Tibial nerve (tissue), 4 donors: ENCODE measurements at regions not wholly inside any gene's neighbourhood (a gene's known extent, or its start where the extent isn't known, plus 50 kb on each side); places are given as distances from the start of the nearest gene placed in this dataset.

Experiments used
- DNase-seq, 2 donors: peaks; one replicate each; pipeline ENCODE4 v3.0.0-alpha.2; 2019; ENCODE audit warnings: low spot score in 2 of 2
- H3K27ac ChIP-seq, 4 donors: fragments of 200-600 bp; sonication (generic) in 3 of 4; one replicate each; pipeline ENCODE4 v1.5.1; 2017 to 2019; ENCODE audit warnings: mild to moderate bottlenecking in 1 of 4
- H3K27me3 ChIP-seq, 2 donors: fragments of 200-600 bp; sonication (generic) in 1 of 2; one replicate each; pipeline versions ENCODE4 v1.5.1 to v1.6.0; 2017 to 2019
- H3K36me3 ChIP-seq, 3 donors: fragments of 200-600 bp; sonication (generic); one replicate each; pipeline ENCODE4 v1.5.1; 2018 to 2019
- H3K4me1 ChIP-seq, 4 donors: fragments of 200-600 bp; sonication (generic) in 3 of 4; one replicate each; pipeline ENCODE4 v1.5.1; 2017 to 2019
- H3K4me3 ChIP-seq, 4 donors: fragments of 200-600 bp; sonication (generic) in 3 of 4; one replicate each; pipeline ENCODE4 v1.5.1; 2017 to 2019; ENCODE audit warnings: mild to moderate bottlenecking in 1 of 4, moderate library complexity in 1 of 4
- H3K9me3 ChIP-seq, 4 donors: fragments of 200-600 bp; sonication (generic) in 3 of 4; one replicate each; pipeline ENCODE4 v1.5.1; 2017 to 2019
- CTCF ChIP-seq, 5 experiments: fragments of 200-600 bp in 3 of 5; fragments of 450-650 bp in 2 of 5; sonication (generic) in 3 of 5; IDR thresholded peaks; one replicate each; pipeline ENCODE4 v1.5.1; 2016 to 2019; ENCODE audit warnings: antibody characterized with exemption in 5 of 5, mild to moderate bottlenecking in 3 of 5, moderate library complexity in 2 of 5
- EP300 ChIP-seq, 2 donors: sonication (generic); formaldehyde crosslinking; IDR thresholded peaks; one replicate each; pipeline ENCODE4 v1.6.1; 2017; ENCODE audit warnings: antibody characterized with exemption in 2 of 2, mild to moderate bottlenecking in 1 of 2
- POLR2A ChIP-seq, 2 donors: fragments of 450-650 bp; IDR thresholded peaks; one replicate each; pipeline ENCODE4 v1.6.1; 2017; ENCODE audit warnings: antibody characterized with exemption in 2 of 2, mild to moderate bottlenecking in 2 of 2, moderate library complexity in 2 of 2
- WGBS, 2 donors: methylation state at CpG; one replicate each; pipeline ENCODE4 v1.1.5; 2018; 5-methylcytosine and 5-hydroxymethylcytosine counted together

- no peaks in the 10 kb centered on the region for H3K27me3 ChIP-seq
- H3K9me3 ChIP-seq, result peaks cover 0 to 8% (median 0%) of the 10 kb centered on the region in 4 donors
- no peak for DNase-seq
- no peak overlapping the region for H3K27ac ChIP-seq
- H3K4me3 ChIP-seq, result no peak overlapping the region
- 90 to 93% methylated on average over 1 of the region's 1 CpG for WGBS, 2 donors
- H3K36me3 ChIP-seq, result no peaks in the 10 kb centered on the region
- TF ChIP-seq EP300 (IDR thresholded peaks at IDR 0.05) (no peak), CTCF (IDR thresholded peaks at IDR 0.05) (no peak), POLR2A (IDR thresholded peaks at IDR 0.05) (no peak)
- H3K4me1 ChIP-seq, result no peaks in the 10 kb centered on the region
Observed at GRCh38 chr7:34281260-34281659, 375.9 kb downstream of the BMPER start.

- WGBS, 2 donors, result 6 to 10% methylated on average over 1 of the region's 1 CpG
Observed at GRCh38 chr7:34282271-34282670, 375.7 kb upstream of the NPSR1 start.

GRCh38 chr7:34296663-34297062 lies 361.4 kb upstream of the NPSR1 start:
- WGBS, 2 donors, result 65 to 67% methylated on average over 1 of the region's 1 CpG
- Histone ChIP-seq H3K9me3 (no peaks in the 10 kb centered on the region), H3K4me3 (no peak overlapping the region), H3K27ac (no peak overlapping the region), H3K36me3 (no peaks in the 10 kb centered on the region), H3K4me1 (no peaks in the 10 kb centered on the region), H3K27me3 (no peaks in the 10 kb centered on the region)
- DNase-seq, result no peak
- TF ChIP-seq CTCF (IDR thresholded peaks at IDR 0.05) (no peak), POLR2A (IDR thresholded peaks at IDR 0.05) (no peak), EP300 (IDR thresholded peaks at IDR 0.05) (no peak)

More at GRCh38 chr7:34282271-34282670, 375.7 kb upstream of the NPSR1 start:
- Histone ChIP-seq H3K4me1 (no peaks in the 10 kb centered on the region), H3K27ac (no peak overlapping the region), H3K27me3 (no peaks in the 10 kb centered on the region), H3K4me3 (no peak overlapping the region), H3K9me3 (peaks cover 0 to 8% (median 0%) of the 10 kb centered on the region in 4 donors), H3K36me3 (no peaks in the 10 kb centered on the region)
- no peak for DNase-seq
- no peak for TF ChIP-seq CTCF (IDR thresholded peaks at IDR 0.05)
- no peak for TF ChIP-seq EP300 (IDR thresholded peaks at IDR 0.05)
- TF ChIP-seq POLR2A (IDR thresholded peaks at IDR 0.05), result no peak

- no peak overlapping the region for H3K4me3 ChIP-seq
- no peaks in the 10 kb centered on the region for H3K4me1 ChIP-seq
- no peaks in the 10 kb centered on the region for H3K27me3 ChIP-seq
- H3K9me3 ChIP-seq, result no peaks in the 10 kb centered on the region
- no peaks in the 10 kb centered on the region for H3K36me3 ChIP-seq
- WGBS, 2 donors, result 45 to 57% methylated on average over 4 of the region's 4 CpGs
- no peak for DNase-seq
- H3K27ac ChIP-seq, result no peak overlapping the region
- no peak for TF ChIP-seq POLR2A (IDR thresholded peaks at IDR 0.05)
- TF ChIP-seq CTCF (IDR thresholded peaks at IDR 0.05), result no peak
- no peak for TF ChIP-seq EP300 (IDR thresholded peaks at IDR 0.05)
Observed at GRCh38 chr7:34298492-34299013, 359.5 kb upstream of the NPSR1 start.

- no peaks in the 10 kb centered on the region for H3K9me3 ChIP-seq
- TF ChIP-seq POLR2A (IDR thresholded peaks at IDR 0.05) (no peak), CTCF (IDR thresholded peaks at IDR 0.05) (no peak), EP300 (IDR thresholded peaks at IDR 0.05) (no peak)
- H3K27ac ChIP-seq, result no peak overlapping the region
- no peak overlapping the region for H3K4me3 ChIP-seq
- 81 to 85% methylated on average over 4 of the region's 4 CpGs for WGBS, 2 donors
- no peaks in the 10 kb centered on the region for H3K27me3 ChIP-seq
- H3K4me1 ChIP-seq, result no peaks in the 10 kb centered on the region
- H3K36me3 ChIP-seq, result no peaks in the 10 kb centered on the region
- no peak for DNase-seq
Observed at GRCh38 chr7:34299066-34299465, 359.0 kb upstream of the NPSR1 start.
